ENCODE measurements at regions not wholly inside any gene's neighbourhood (a gene's known extent, or its start where the extent isn't known, plus 50 kb on each side); places are given as distances from the start of the nearest gene placed in this dataset.

- TF ChIP-seq POLR2AphosphoS5 (IDR thresholded peaks at IDR 0.05) (no peak), CTCF (IDR thresholded peaks at IDR 0.05) (no peak), POLR2A (IDR thresholded peaks at IDR 0.05) (no peak)
Observed at GRCh38 chr5:96033116-96033515, 71.5 kb upstream of the ELL2 start.

Measured in stomach (tissue), 4 donors.